H9 (cell line): ENCODE measurements at regions not wholly inside any gene's neighbourhood (a gene's known extent, or its start where the extent isn't known, plus 50 kb on each side); places are given as distances from the start of the nearest gene placed in this dataset.

Experiments used
- DNase-seq: peaks from one replicate; pipeline ENCODE4 v3.0.0-alpha.2; 2017
- H2AFZ ChIP-seq: one replicate; pipeline ENCODE4 v1.6.1; 2013; ENCODE audit warnings: mild to moderate bottlenecking, low read length, control low read depth, moderate library complexity
- H2AK5ac ChIP-seq: 2 replicates; pipeline ENCODE4 v1.6.1; 2013; ENCODE audit warnings: low read length, control low read depth, mixed read lengths; ENCODE audit not compliant: insufficient read length
- H2BK120ac ChIP-seq: one replicate; pipeline ENCODE4 v1.6.1; 2013; ENCODE audit warnings: low read depth, mild to moderate bottlenecking, low read length, control low read depth, inconsistent platforms; ENCODE audit not compliant: poor library complexity, severe bottlenecking
- H2BK12ac ChIP-seq: 2 replicates; pipeline ENCODE4 v1.6.1; 2013; ENCODE audit warnings: low read length, control low read depth, mixed read lengths, low read depth; ENCODE audit not compliant: insufficient read length
- H2BK15ac ChIP-seq: 2 replicates; pipeline ENCODE4 v1.6.1; 2013; ENCODE audit warnings: low read depth, low read length, control low read depth
- H2BK20ac ChIP-seq: one replicate; pipeline ENCODE4 v1.6.1; 2013; ENCODE audit warnings: low read depth, mild to moderate bottlenecking, low read length, control low read depth, inconsistent platforms; ENCODE audit not compliant: poor library complexity, severe bottlenecking
- H2BK5ac ChIP-seq: 2 replicates; pipeline ENCODE4 v1.6.1; 2013; ENCODE audit warnings: low read length, control low read depth, mixed read lengths; ENCODE audit not compliant: insufficient read length
- H3K14ac ChIP-seq: 2 replicates; pipeline ENCODE4 v1.6.1; 2013; ENCODE audit warnings: low read length, control low read depth; ENCODE audit not compliant: insufficient read depth
- H3K18ac ChIP-seq: 2 replicates; pipeline ENCODE4 v1.6.1; 2013; ENCODE audit warnings: low read depth, mild to moderate bottlenecking, mixed read lengths, low read length, control low read depth; ENCODE audit not compliant: insufficient read length
- H3K23ac ChIP-seq: 2 replicates; pipeline ENCODE4 v1.6.1; 2013; ENCODE audit warnings: low read length, control low read depth, mixed read lengths, low read depth; ENCODE audit not compliant: insufficient read length
- H3K23me2 ChIP-seq: 2 replicates; pipeline ENCODE4 v1.6.1; 2013; ENCODE audit warnings: low read depth, mild to moderate bottlenecking, mixed read lengths, low read length, control low read depth; ENCODE audit not compliant: insufficient read length, poor library complexity, severe bottlenecking
- H3K27ac ChIP-seq: 2 replicates; pipeline ENCODE4 v1.5.1; 2013; ENCODE audit warnings: low read length, control low read depth, mixed read lengths, low read depth; ENCODE audit not compliant: insufficient read length
- H3K27me3 ChIP-seq: 2 replicates; pipeline ENCODE4 v1.6.1; 2013; ENCODE audit warnings: low read length, control low read depth, inconsistent platforms; ENCODE audit not compliant: insufficient read depth
- H3K4ac ChIP-seq: 2 replicates; pipeline ENCODE4 v1.6.1; 2013; ENCODE audit warnings: low read depth, mild to moderate bottlenecking, control low read depth, inconsistent platforms, low read length, moderate library complexity
- H3K4me1 ChIP-seq: 2 replicates; pipeline ENCODE4 v1.6.1; 2013; ENCODE audit warnings: low read length, control low read depth, inconsistent platforms; ENCODE audit not compliant: insufficient read depth
- H3K4me2 ChIP-seq: 2 replicates; pipeline ENCODE4 v1.6.1; 2013; ENCODE audit warnings: low read length, control low read depth, mixed read lengths; ENCODE audit not compliant: insufficient read length, insufficient read depth
- H3K56ac ChIP-seq: 2 replicates; pipeline ENCODE4 v1.6.1; 2013; ENCODE audit warnings: low read depth, mild to moderate bottlenecking, mixed read lengths, low read length, control low read depth; ENCODE audit not compliant: insufficient read length
- H3K79me1 ChIP-seq: 2 replicates; pipeline ENCODE4 v1.6.1; 2013; ENCODE audit warnings: low read depth, mild to moderate bottlenecking, moderate library complexity, low read length, control low read depth, inconsistent platforms; ENCODE audit not compliant: insufficient read depth, poor library complexity, severe bottlenecking
- H3K79me2 ChIP-seq: 2 replicates; pipeline ENCODE4 v1.6.1; 2013; ENCODE audit warnings: low read length, control low read depth, inconsistent platforms; ENCODE audit not compliant: insufficient read depth
- H3K9ac ChIP-seq: 2 replicates; pipeline ENCODE4 v1.6.1; 2013; ENCODE audit warnings: low read length, control low read depth, mixed read lengths; ENCODE audit not compliant: insufficient read length; ENCODE audit errors: extremely low read depth
- H3K9me3 ChIP-seq: one replicate; pipeline ENCODE4 v1.6.1; 2013; ENCODE audit warnings: low read depth, low read length, inconsistent platforms; ENCODE audit not compliant: control insufficient read depth
- H3T11ph ChIP-seq: one replicate; pipeline ENCODE4 v1.6.1; 2013; ENCODE audit warnings: mild to moderate bottlenecking, low read length, control low read depth, inconsistent platforms
- H4K20me1 ChIP-seq: one replicate; pipeline ENCODE4 v1.6.1; 2013; ENCODE audit not compliant: control insufficient read depth, insufficient read length, insufficient read depth
- H4K5ac ChIP-seq: 2 replicates; pipeline ENCODE4 v1.6.1; 2013; ENCODE audit warnings: low read depth, mild to moderate bottlenecking, mixed read lengths, low read length, control low read depth; ENCODE audit not compliant: insufficient read length
- H4K8ac ChIP-seq: replicated peaks from 2 replicates; pipeline ENCODE4 v1.6.1; 2013; ENCODE audit warnings: low read length, control low read depth, mixed read lengths, low read depth; ENCODE audit not compliant: insufficient read length
- H4K91ac ChIP-seq: 2 replicates; pipeline ENCODE4 v1.6.1; 2013; ENCODE audit warnings: low read depth, mild to moderate bottlenecking, moderate library complexity, mixed read lengths, low read length, control low read depth; ENCODE audit not compliant: insufficient read length
- H3K27ac Mint-ChIP-seq, 3 experiments: 2 replicates in 2 of 3; 3 replicates in 1 of 3; pipeline ENCODE4 v1.8.0; 2020 to 2021; ENCODE audit warnings: mixed read lengths in 3 of 3, mild to moderate bottlenecking in 1 of 3, moderate library complexity in 1 of 3
- H3K27me3 Mint-ChIP-seq: 2 replicates; pipeline ENCODE4 v1.8.0; 2021; ENCODE audit warnings: low read depth, mild to moderate bottlenecking, moderate library complexity, mixed read lengths
- H3K36me3 Mint-ChIP-seq, 3 experiments: 2 replicates in 2 of 3; 3 replicates in 1 of 3; pipeline ENCODE4 v1.8.0; 2020 to 2021; ENCODE audit warnings: low read depth in 3 of 3, mixed read lengths in 3 of 3; ENCODE audit not compliant: insufficient read depth in 1 of 3
- H3K4me1 Mint-ChIP-seq, 2 experiments: 2 replicates each; pipeline ENCODE4 v1.8.0; 2020; ENCODE audit warnings: mixed read lengths in 2 of 2
- H3K4me3 Mint-ChIP-seq, 2 experiments: 2 replicates in 1 of 2; 3 replicates in 1 of 2; pipeline ENCODE4 v1.8.0; 2020 to 2021; ENCODE audit warnings: mild to moderate bottlenecking in 2 of 2, mixed read lengths in 2 of 2, moderate library complexity in 1 of 2
- H3K9me3 Mint-ChIP-seq, 2 experiments: 2 replicates in 1 of 2; 3 replicates in 1 of 2; pipeline ENCODE4 v1.8.0; 2020; ENCODE audit warnings: mild to moderate bottlenecking in 2 of 2, mixed read lengths in 2 of 2, moderate library complexity in 1 of 2
- WGBS: extraction: QIAGEN DNeasy Blood & Tissue Kit; methylation state at CpG from one replicate; pipeline ENCODE4 v1.1.7; 2013; ENCODE audit warnings: missing lambda C conversion rate, low lambda C conversion rate, mixed read lengths; ENCODE audit not compliant: insufficient read length; ENCODE audit errors: extremely low coverage; 5-methylcytosine and 5-hydroxymethylcytosine counted together
- TF ChIP-seq, protein P1 (sequence below): fragments of 200-600 bp; sonication (generic); conservative IDR thresholded peaks from 3 replicates; pipeline ENCODE4 v1.8.0; 2021; ENCODE audit warnings: antibody characterized with exemption, mild to moderate bottlenecking

DNA sequence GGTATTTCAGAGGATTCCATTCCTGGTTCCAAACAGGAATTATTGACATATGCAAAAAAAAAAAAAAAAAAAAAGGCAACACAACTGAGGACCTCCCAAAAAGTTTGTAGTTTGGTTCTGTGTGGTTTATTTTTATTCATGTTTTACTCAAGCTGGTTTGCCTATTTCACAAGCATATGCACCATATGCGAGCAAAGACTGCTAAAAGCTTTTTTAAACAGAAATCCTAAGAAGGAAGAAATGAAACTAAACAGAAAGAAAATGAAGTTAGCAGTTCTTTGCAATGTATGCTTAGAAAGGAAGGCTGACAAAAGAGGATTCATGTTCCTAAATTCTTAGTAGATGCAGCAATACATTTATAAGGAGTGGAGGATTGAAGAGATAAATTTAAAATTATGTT lies 487.6 kb upstream of the FLRT2 start:
- H2AFZ ChIP-seq = no peak overlapping the region
- no peaks in the 10 kb centered on the region for H3K27me3 Mint-ChIP-seq
- no peak overlapping the region for H3K14ac ChIP-seq
- no peak overlapping the region for H4K8ac ChIP-seq
- H2BK15ac ChIP-seq = no peak overlapping the region
- H3K9ac ChIP-seq = no peak overlapping the region
- H3K9me3 ChIP-seq = no peaks in the 10 kb centered on the region
- peaks cover 9% of the 10 kb centered on the region in 2 experiments for H3K9me3 Mint-ChIP-seq
- no peaks in the 10 kb centered on the region; a peak in 1 of 4 replicates for H3K4me1 Mint-ChIP-seq
- no peaks in the 10 kb centered on the region for H3K27me3 ChIP-seq
- no peaks in the 10 kb centered on the region for H3K79me2 ChIP-seq
- H4K91ac ChIP-seq = no peak overlapping the region
- no peak overlapping the region for H2BK12ac ChIP-seq
- no peak overlapping the region for H3T11ph ChIP-seq
- no peaks in the 10 kb centered on the region for H3K79me1 ChIP-seq
- no peak overlapping the region for H3K4me2 ChIP-seq
- TF ChIP-seq, protein P1, sequence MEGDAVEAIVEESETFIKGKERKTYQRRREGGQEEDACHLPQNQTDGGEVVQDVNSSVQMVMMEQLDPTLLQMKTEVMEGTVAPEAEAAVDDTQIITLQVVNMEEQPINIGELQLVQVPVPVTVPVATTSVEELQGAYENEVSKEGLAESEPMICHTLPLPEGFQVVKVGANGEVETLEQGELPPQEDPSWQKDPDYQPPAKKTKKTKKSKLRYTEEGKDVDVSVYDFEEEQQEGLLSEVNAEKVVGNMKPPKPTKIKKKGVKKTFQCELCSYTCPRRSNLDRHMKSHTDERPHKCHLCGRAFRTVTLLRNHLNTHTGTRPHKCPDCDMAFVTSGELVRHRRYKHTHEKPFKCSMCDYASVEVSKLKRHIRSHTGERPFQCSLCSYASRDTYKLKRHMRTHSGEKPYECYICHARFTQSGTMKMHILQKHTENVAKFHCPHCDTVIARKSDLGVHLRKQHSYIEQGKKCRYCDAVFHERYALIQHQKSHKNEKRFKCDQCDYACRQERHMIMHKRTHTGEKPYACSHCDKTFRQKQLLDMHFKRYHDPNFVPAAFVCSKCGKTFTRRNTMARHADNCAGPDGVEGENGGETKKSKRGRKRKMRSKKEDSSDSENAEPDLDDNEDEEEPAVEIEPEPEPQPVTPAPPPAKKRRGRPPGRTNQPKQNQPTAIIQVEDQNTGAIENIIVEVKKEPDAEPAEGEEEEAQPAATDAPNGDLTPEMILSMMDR = no peak
- no peak overlapping the region for H3K4ac ChIP-seq
- H3K27ac ChIP-seq = no peak overlapping the region
- H2BK20ac ChIP-seq = no peak overlapping the region
- H2BK5ac ChIP-seq = no peak overlapping the region
- H2AK5ac ChIP-seq = no peak overlapping the region
- H3K27ac Mint-ChIP-seq = no peak overlapping the region
- H4K20me1 ChIP-seq = no peaks in the 10 kb centered on the region
- WGBS = no CpG with 5 or more reads among the region's 1 CpG
- H3K18ac ChIP-seq = no peak overlapping the region
- H3K56ac ChIP-seq = no peak overlapping the region
- H3K23ac ChIP-seq = no peak overlapping the region
- H3K4me3 Mint-ChIP-seq = no peak overlapping the region
- no peak overlapping the region for H4K5ac ChIP-seq
- no peak for DNase-seq
- H2BK120ac ChIP-seq = no peak overlapping the region
- H3K4me1 ChIP-seq = no peaks in the 10 kb centered on the region
- H3K23me2 ChIP-seq = no peaks in the 10 kb centered on the region
- peaks cover 3 to 13% (median 5%) of the 10 kb centered on the region in 3 experiments; a peak in 6 of 7 replicates for H3K36me3 Mint-ChIP-seq
